Right ventricle myocardium superior (tissue), 1 donor: ENCODE measurements at regions not wholly inside any gene's neighbourhood (a gene's known extent, or its start where the extent isn't known, plus 50 kb on each side); places are given as distances from the start of the nearest gene placed in this dataset.
"Not testable (repeated sequence)": the region's sequence is repeated elsewhere in the genome, so short reads cannot be mapped to it uniquely, and the experiment has no call there.

Source experiments
- ATAC-seq: fragments of 200-7000 bp; cut with Tn5 transposase; one replicate; pipeline ENCODE4 v1.9.1; 2020; ENCODE audit warnings: mild to moderate bottlenecking; ENCODE audit not compliant: poor library complexity
- DNase-seq: peaks from one replicate; pipeline ENCODE4 v3.0.0-alpha.2; 2020
- intact Hi-C: fragments of 100-400 bp; cut with DNase I; formaldehyde crosslinking; loops from one replicate; pipeline ENCODE4 v1.11.2; 2022
- donor health status: DM: no; HTN: yes; CAD: no; lungs with severe emphysema.

DNA sequence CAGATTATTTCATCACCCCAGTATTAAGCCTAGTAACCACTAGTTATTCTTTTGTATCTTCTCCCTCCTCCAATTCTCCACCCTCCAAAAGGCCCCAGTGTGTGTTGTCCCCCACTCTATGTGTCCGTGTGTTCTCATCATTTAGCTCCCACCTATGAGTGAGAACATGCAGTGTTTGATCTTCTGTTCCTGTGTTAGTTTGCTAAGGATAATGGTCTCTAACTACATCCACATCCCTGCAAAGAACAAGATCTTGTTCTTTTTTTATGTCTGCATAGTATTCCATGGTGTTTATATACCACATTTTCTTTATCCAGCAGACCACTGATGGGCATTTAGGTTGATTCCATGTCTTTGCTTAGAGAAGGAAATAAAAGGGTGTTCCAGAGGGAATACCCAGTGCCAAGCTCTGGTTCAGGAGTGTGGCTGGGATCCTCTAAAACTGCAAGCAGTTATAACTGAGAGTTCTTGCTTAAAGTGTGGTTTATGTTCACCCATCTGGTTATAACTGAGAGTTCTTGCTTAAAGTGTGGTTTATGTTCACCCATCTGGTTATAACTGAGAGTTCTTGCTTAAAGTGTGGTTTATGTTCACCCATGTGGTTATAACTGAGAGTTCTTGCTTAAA, 154.8 kb downstream of the SYT15 start:
- ATAC-seq, DNase-seq, intact Hi-C loops: not testable (repeated sequence)

DNA sequence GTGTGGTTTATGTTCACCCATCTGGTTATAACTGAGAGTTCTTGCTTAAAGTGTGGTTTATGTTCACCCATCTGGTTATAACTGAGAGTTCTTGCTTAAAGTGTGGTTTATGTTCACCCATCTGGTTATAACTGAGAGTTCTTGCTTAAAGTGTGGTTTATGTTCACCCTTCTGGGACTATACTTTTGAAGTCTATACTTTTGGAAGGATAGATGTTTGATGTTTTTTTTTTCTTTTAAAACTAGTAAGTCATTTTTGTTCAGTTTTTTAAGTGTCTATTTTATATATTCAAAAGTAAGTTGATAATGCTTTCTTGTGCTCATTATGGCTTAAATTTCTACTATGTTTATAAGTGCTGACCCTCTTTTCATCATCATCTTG, 155.3 kb downstream of the SYT15 start:
- DNase-seq, ATAC-seq, intact Hi-C loops: not testable (repeated sequence)

GRCh38 chr10:46739919-46740318, 161.0 kb downstream of the SYT15 start:
- ATAC-seq, intact Hi-C loops, DNase-seq: not testable (repeated sequence)

GRCh38 chr10:46740368-46740767, 161.4 kb downstream of the SYT15 start:
- intact Hi-C loops, DNase-seq, ATAC-seq: not testable (repeated sequence)

GRCh38 chr10:46749003-46749402, 162.2 kb upstream of the PTPN20 start:
- intact Hi-C loops, DNase-seq, ATAC-seq: not testable (repeated sequence)

GRCh38 chr10:46749470-46749869, 161.8 kb upstream of the PTPN20 start:
- DNase-seq, ATAC-seq, intact Hi-C loops: not testable (repeated sequence)

DNA sequence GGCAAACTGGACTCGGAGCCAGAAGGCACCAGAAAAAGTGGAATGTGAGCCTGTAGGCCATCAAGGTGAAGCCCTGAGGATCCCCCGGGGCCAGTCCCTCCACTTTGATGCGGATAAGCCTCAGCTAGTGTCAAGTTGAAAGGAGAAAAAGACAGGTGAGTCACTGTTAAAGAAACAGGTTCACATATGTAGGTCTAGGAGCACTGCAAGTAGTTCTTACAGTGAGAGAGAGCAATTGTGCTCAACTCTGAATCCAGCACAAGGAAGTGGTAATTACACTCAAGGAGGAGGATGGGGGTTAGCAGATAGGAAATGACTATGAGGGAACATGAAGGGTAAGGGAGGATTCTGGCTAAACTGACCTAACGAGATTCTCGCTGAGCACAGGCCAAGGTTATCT, 157.5 kb upstream of the PTPN20 start:
- DNase-seq, intact Hi-C loops, ATAC-seq: not testable (repeated sequence)

DNA sequence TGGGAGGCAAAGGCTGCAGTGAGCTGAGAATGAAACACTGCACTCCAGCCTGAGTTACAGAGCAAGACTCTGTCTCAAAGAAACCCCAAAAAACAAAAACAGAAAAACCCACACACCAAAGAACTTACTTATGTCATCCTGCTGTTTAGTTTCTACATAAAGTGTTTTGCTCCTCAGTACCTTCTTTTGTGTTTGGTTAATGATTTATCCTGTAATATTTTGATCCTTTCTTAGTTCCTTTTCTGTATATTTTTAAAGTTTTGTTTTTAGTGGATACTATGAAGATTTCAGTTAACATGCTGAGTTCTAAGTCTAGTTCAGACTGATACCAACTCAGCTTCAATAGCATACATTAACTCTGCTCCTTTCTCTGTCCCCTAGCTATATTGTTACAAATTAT, 149.8 kb upstream of the PTPN20 start:
- DNase-seq, ATAC-seq, intact Hi-C loops: not testable (repeated sequence)

DNA sequence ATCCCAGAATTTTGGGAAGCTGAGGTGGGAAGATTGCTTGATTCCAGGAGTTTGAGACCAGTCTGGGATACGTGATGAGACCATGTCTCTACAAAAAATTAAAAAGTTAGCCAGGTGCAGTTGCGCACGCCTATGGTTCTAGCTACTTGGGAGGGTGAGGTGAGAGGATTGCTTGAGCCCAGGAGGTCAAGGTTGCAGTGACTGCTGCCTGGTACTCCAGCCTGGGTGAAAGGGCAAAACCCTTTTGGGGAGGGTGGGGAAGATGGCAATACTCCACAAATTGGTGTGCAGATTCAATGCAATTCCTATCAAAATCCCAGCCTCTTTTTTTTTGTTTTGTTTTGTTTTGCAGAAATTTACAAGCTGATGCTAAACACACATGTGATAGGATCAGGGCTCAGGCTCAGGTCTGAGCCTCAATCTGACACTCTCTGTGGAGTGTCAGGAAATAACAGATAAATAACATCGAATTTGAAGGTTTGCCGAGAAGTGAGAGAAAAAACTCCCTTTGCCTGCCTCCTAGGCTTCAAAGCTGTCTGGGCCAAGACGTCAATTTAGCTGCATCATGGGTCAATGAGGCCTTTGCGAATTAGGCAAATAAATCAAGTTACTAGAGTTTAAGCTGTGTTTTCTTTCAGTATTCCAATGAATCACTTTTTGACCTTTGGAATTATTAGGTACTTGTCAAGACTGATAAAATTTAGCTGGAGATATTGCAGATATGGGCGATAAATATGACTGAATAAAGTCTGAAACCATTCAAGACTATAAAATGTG, 142.5 kb upstream of the PTPN20 start:
- intact Hi-C loops, ATAC-seq, DNase-seq: not testable (repeated sequence)

- intact Hi-C loops, ATAC-seq, DNase-seq: not testable (repeated sequence)
These were observed 137.9 kb upstream of the PTPN20 start for GRCh38 chr10:46773178-46773896.

- ATAC-seq, DNase-seq, intact Hi-C loops: not testable (repeated sequence)
These were observed 137.4 kb upstream of the PTPN20 start for GRCh38 chr10:46773897-46774236.

DNA sequence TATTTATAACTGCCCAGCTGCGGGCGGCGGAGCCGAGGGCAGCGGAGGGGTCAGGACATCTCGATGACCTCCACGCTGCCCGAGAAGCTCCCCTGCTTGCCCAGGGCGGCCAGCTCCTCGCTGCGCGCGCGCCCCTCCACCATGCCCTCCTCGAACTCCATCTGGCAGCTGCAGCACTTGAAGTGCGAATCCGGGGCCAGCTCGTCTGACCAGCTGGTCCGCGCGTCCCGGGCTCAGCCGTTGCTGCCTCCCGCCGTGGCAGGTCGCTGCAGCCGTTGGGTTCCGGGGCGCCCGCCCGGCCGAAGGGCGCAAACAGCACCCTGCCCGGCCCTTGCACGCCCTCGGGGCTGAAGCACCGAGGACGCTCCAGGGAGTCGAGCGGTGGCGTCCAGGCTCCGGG, 136.9 kb upstream of the PTPN20 start:
- DNase-seq, intact Hi-C loops, ATAC-seq: not testable (repeated sequence)

GRCh38 chr10:46774945-46775667, 136.1 kb upstream of the PTPN20 start:
- peak; percentile 29 for ATAC-seq
- intact Hi-C loops, DNase-seq: not testable (repeated sequence)

DNA sequence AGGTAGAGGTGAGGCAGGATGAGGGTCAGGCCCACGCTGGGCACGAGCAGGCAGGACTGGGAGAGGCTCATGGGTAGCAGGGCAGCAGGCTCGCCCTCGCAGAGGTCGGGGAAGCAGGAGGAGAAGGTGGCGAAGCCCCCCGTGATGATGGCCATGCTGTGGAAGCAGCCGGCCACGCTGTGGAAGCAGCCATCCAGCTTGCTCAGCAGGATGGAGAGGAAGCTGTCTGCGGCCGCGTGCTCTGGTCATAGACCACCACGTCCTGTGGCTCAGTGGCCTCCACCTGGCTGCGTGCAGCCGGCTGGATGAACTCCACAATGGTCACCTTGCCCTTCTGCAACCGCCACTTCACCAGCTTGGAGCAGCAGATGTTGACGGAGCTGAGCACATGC, 135.6 kb upstream of the PTPN20 start:
- ATAC-seq, DNase-seq, intact Hi-C loops: not testable (repeated sequence)

DNA sequence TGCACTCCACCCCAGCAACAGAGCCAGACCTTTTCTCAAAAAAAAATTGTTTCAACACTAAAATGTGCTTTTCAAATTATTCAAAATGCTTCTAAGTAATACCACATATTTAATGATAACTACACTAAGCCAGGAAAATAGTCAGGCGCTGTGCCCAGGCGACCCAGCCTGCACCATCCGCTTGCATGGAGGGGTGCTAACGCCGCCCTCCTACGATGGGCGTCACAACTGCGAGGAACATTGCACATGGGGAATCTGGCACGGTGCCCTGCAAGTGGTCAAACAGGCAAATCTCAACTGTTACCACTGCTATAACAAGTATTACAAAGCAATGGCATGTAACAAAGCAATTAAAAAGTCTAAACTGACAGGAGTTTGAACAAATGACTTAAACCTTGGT, 131.7 kb upstream of the PTPN20 start:
- ATAC-seq, intact Hi-C loops: not testable (repeated sequence)
- peak; percentile 63 for DNase-seq

DNA sequence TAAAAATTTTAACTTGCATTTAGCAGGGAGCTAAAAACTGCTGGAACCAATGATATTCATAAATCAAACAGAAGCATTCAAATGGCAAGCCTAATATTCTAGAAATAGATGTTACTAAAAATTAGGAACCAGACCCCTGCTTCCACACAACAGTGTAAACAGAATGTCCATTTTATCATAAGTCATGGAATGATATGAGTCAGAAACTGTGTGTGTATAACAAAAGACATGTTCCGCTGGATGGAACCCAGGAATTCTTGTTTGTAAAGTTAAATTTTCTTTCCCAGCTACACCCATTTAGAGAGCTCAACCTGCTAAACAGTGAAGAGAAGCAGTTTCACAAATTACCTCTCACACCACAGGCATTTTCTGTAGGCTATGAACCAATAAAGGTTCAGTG, 131.1 kb upstream of the PTPN20 start:
- ATAC-seq, intact Hi-C loops, DNase-seq: not testable (repeated sequence)

DNA sequence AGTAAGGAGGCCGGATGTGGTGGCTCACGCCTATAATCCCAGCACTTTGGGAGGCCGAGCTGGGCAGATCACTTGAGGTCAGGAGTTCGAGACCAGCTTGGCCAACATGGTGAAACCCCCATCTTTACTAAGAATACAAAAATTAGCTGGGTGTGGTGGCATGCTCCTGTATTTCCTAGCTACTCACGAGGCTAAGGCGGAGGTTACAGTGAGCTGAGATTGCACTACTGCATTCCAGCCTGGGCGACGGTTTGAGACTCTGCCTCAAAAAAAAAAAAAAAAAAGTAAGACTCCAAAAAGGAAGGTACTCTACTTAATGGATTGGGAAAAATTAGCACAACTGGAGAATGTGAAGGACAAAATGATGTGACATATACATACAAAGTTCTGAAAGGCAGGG, 130.2 kb upstream of the PTPN20 start:
- intact Hi-C loops, DNase-seq, ATAC-seq: not testable (repeated sequence)

DNA sequence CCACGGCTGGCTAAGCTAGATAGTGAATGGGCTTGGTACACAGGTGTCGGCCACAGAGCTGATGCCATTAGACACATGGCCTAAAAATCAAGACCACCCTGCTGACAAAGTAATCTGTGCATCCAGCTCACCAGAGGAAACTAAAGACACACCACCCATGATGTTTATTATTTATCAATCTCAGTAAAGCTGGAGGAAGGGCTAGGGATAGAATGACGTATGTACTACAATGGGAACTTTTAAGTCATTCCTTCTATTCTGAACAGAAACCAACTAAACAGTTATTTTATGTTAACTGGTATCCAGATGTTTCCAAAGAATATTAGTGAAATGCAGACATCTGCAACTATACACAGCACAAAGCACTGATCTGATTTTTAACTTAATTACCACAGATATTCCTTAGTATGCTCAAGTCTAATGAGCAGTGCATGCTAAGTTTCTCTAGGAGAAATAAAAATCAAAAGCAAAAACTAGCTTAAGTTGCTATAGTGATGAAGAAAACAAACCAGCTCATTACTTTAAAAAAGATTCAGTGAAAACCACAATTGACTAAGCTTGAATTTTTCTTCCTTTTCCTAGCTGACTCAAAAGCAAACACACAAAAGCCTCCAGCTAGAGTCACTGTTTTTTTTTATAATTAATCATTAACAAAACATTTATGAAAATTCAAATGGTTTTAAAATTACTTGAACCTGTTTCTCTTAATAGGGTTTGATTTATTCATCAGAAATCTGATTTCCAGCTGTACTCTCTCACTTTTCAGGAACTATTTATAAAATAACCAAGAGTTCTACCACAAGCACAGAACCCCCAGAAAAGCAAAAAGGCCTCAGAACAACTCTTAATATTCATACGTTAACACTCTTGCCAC, 129.0 kb upstream of the PTPN20 start:
- DNase-seq, intact Hi-C loops, ATAC-seq: not testable (repeated sequence)
